HL-60 (cell line): ENCODE measurements at regions not wholly inside any gene's neighbourhood (a gene's known extent, or its start where the extent isn't known, plus 50 kb on each side); places are given as distances from the start of the nearest gene placed in this dataset.

Experiments
- GABPA ChIP-seq: IDR thresholded peaks from 2 replicates; pipeline ENCODE4 v1.6.1; 2012; ENCODE audit warnings: low read depth
- TF ChIP-seq, protein P1 (sequence below): IDR thresholded peaks from one replicate; pipeline ENCODE4 v1.5.1; 2011; ENCODE audit warnings: low read length, control low read depth, inconsistent platforms; ENCODE audit not compliant: insufficient read depth

DNA sequence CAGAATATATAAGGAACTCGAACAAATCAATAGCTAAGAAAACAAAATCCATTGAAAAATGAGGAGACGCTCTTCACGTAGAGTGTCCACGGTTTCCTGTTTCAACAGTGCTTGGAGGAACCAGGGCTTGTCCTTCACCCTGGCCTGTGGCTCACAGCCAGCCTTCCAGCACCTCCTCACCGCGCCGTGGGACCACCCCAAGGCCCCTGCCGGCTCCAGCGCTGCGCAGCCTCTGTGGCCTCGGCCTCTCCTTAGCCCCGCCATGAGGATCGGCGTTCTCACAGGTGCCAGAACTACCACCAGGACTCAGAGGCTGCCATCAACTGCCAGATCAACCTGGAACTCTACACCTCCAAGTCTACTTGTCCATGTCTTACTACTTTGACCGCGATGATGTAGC is 52.5 kb upstream of the CTSO start:
- TF ChIP-seq, protein P1, sequence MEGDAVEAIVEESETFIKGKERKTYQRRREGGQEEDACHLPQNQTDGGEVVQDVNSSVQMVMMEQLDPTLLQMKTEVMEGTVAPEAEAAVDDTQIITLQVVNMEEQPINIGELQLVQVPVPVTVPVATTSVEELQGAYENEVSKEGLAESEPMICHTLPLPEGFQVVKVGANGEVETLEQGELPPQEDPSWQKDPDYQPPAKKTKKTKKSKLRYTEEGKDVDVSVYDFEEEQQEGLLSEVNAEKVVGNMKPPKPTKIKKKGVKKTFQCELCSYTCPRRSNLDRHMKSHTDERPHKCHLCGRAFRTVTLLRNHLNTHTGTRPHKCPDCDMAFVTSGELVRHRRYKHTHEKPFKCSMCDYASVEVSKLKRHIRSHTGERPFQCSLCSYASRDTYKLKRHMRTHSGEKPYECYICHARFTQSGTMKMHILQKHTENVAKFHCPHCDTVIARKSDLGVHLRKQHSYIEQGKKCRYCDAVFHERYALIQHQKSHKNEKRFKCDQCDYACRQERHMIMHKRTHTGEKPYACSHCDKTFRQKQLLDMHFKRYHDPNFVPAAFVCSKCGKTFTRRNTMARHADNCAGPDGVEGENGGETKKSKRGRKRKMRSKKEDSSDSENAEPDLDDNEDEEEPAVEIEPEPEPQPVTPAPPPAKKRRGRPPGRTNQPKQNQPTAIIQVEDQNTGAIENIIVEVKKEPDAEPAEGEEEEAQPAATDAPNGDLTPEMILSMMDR = no peak
- TF ChIP-seq GABPA = no peak
